AG09309 (cell line): ENCODE measurements at regions not wholly inside any gene's neighbourhood (a gene's known extent, or its start where the extent isn't known, plus 50 kb on each side); places are given as distances from the start of the nearest gene placed in this dataset.
"Not testable (repeated sequence)": the region's sequence is repeated elsewhere in the genome, so short reads cannot be mapped to it uniquely, and the experiment has no call there.

Experiments
- DNase-seq: peaks from one replicate; pipeline ENCODE4 v3.0.0-alpha.2; 2010; ENCODE audit warnings: low read depth
- H3K4me3 ChIP-seq: 2 replicates; pipeline ENCODE4 v1.5.1; 2011; ENCODE audit warnings: mild to moderate bottlenecking, low read depth, low read length, moderate library complexity; ENCODE audit not compliant: control insufficient read depth
- TF ChIP-seq, protein P1 (sequence below): IDR thresholded peaks from 2 replicates; pipeline ENCODE4 v1.5.1; 2011; ENCODE audit warnings: mild to moderate bottlenecking, low read depth, low read length, inconsistent platforms; ENCODE audit not compliant: insufficient read depth, control insufficient read depth; ENCODE audit errors: missing control alignments

DNA sequence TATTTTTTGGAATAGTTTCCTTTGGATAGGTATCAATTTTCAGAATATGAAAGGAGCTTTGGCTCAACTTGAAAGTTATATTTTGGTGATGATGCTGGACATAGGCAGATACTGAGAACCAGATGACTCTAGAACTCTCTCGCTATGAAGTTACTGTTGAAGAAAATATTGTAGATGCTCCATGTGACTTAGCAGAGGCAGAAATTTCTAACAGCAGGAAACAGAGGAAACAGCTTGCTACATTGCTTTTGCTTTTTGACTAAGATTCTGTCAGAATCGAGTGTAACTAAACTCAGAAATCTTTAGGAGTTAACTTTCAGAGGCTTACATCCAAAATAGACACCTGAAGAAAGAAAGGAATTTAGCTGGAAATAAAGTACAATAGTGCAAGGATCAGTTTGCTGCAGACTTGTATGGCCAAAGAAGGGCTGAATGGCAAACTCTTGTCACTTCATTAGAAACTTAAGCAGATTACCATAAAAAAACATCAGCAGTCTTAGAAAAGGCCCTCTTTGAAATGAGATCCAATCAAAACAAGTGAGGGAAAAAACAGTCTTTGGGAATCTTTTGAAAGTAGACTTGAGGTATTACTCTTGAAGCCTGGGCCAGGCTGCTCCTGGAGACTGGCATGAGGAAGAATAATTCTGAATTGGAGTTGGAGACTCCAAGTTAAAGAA is 911.8 kb downstream of the FSCB start:
- no peak overlapping the region for H3K4me3 ChIP-seq
- TF ChIP-seq, protein P1, sequence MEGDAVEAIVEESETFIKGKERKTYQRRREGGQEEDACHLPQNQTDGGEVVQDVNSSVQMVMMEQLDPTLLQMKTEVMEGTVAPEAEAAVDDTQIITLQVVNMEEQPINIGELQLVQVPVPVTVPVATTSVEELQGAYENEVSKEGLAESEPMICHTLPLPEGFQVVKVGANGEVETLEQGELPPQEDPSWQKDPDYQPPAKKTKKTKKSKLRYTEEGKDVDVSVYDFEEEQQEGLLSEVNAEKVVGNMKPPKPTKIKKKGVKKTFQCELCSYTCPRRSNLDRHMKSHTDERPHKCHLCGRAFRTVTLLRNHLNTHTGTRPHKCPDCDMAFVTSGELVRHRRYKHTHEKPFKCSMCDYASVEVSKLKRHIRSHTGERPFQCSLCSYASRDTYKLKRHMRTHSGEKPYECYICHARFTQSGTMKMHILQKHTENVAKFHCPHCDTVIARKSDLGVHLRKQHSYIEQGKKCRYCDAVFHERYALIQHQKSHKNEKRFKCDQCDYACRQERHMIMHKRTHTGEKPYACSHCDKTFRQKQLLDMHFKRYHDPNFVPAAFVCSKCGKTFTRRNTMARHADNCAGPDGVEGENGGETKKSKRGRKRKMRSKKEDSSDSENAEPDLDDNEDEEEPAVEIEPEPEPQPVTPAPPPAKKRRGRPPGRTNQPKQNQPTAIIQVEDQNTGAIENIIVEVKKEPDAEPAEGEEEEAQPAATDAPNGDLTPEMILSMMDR: no peak
- no peak for DNase-seq

DNA sequence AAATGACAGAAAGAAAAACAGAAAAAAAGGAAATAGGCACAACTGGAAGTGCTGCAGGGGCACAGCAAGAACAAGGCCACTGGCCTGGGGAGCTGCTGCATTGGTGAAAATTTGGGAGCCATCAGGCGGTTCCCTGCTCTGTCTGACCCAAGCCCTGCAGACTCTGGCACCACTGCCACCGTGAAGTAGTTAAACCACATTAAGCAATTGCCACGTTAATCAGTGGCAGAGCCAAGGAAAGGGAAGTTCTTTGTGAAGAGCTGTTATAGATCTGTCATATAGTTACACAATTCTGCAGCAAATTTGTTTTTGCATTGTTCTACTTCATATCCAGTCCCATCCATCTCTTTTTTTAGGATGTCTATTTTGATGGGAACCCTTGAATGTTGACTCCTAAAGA is 915.3 kb downstream of the FSCB start:
- no peak for DNase-seq
- TF ChIP-seq, protein P1: no peak
- H3K4me3 ChIP-seq: no peak overlapping the region

DNA sequence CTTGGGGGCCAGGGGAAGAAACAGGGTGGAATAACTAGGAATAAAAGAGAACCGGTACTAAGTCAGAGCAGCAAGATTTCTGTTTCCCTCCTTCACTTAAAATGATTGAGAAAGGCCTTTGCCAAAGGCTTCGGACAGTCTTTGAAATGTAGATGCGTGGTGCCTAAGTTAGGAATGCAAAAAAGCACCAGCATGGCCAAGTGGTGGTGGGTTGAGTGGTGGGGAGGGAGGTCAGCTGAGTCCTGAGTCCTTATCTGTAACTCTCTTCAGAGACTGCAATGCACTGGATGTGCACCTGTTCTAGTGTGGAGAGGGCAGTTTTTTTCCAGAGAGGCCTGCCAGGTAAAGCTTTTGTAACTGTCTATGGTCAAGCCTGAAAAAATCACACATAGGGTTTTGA is 919.9 kb downstream of the FSCB start:
- TF ChIP-seq, protein P1: no peak
- DNase-seq: no peak
- H3K4me3 ChIP-seq: no peak overlapping the region

GRCh38 chr14:43579671-43580070 is 927.4 kb downstream of the FSCB start:
- TF ChIP-seq, protein P1: no peak
- DNase-seq: no peak

GRCh38 chr14:43568022-43568421 is 939.1 kb downstream of the FSCB start:
- TF ChIP-seq, protein P1: no peak
- H3K4me3 ChIP-seq: no peak overlapping the region
- DNase-seq: no peak

More at GRCh38 chr14:43579671-43580070, 927.4 kb downstream of the FSCB start:
- no peak overlapping the region for H3K4me3 ChIP-seq

- H3K4me3 ChIP-seq: no peak overlapping the region
- TF ChIP-seq, protein P1: no peak
- DNase-seq: no peak
Observed at GRCh38 chr14:43548368-43548767, 958.7 kb downstream of the FSCB start.

DNA sequence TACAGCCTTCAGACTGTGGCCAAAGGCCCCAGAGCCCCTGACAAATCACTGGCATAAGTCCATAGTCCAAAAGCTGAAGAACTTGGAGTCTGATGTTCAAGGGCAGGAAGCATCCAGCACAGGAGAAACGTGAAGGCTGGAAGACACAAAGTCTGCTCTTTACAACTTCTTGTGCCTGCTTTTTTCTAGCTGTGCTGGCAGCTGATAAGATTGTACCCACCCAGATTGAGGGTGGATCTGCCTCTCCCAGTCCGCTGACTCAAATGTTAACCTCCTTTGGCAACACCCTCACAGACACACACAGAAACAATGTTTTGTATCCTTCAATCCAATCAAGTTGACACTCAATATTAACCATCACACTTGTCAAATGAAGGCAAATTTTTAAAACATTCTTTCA is 959.5 kb downstream of the FSCB start:
- not testable (repeated sequence) for H3K4me3 ChIP-seq, DNase-seq
